Neuronal stem cell (in vitro differentiated cells): ENCODE measurements at regions not wholly inside any gene's neighbourhood (a gene's known extent, or its start where the extent isn't known, plus 50 kb on each side); places are given as distances from the start of the nearest gene placed in this dataset.
A peak's percentile ranks its signal among the peaks of the same experiment; 100 is the strongest.

Experiments used
- DNase-seq: peaks from one replicate; pipeline ENCODE4 v3.0.0-alpha.2; 2013; ENCODE audit warnings: low spot score
- H2AFZ ChIP-seq: one replicate; pipeline ENCODE4 v1.6.1; 2013; ENCODE audit warnings: mild to moderate bottlenecking, low read length, inconsistent platforms
- H2AK5ac ChIP-seq: 2 replicates; pipeline ENCODE4 v1.6.1; 2013; ENCODE audit warnings: low read depth, mild to moderate bottlenecking, inconsistent platforms, low read length, moderate library complexity, mixed read lengths
- H2BK120ac ChIP-seq: 2 replicates; pipeline ENCODE4 v1.6.1; 2013; ENCODE audit warnings: low read depth, mild to moderate bottlenecking, inconsistent platforms, low read length, moderate library complexity, mixed read lengths
- H2BK12ac ChIP-seq: one replicate; pipeline ENCODE4 v1.6.1; 2013; ENCODE audit warnings: low read length, inconsistent platforms
- H2BK15ac ChIP-seq: 2 replicates; pipeline ENCODE4 v1.6.1; 2013; ENCODE audit warnings: mild to moderate bottlenecking, low read length, inconsistent platforms, mixed read lengths
- H2BK5ac ChIP-seq: one replicate; pipeline ENCODE4 v1.6.1; 2013; ENCODE audit warnings: inconsistent platforms, mild to moderate bottlenecking, low read length, moderate library complexity
- H3K14ac ChIP-seq: one replicate; pipeline ENCODE4 v1.6.1; 2013; ENCODE audit warnings: low read length, inconsistent platforms
- H3K18ac ChIP-seq: 2 replicates; pipeline ENCODE4 v1.6.1; 2013; ENCODE audit warnings: low read length, inconsistent platforms
- H3K23ac ChIP-seq: 2 replicates; pipeline ENCODE4 v1.6.1; 2013; ENCODE audit warnings: low read depth, mild to moderate bottlenecking, mixed read lengths, low read length, inconsistent platforms; ENCODE audit not compliant: poor library complexity
- H3K27ac ChIP-seq: replicated peaks from 3 replicates; pipeline ENCODE4 v1.5.1; 2013; ENCODE audit warnings: low read length, inconsistent platforms
- H3K27me3 ChIP-seq, 3 experiments: 2 replicates each; pipeline ENCODE4 v1.6.1; 2013; ENCODE audit warnings: low read length in 3 of 3, mild to moderate bottlenecking in 2 of 3, inconsistent platforms in 1 of 3, low read depth in 1 of 3, mixed read lengths in 1 of 3, moderate library complexity in 1 of 3; ENCODE audit not compliant: control insufficient read depth in 3 of 3, insufficient read depth in 3 of 3
- H3K36me3 ChIP-seq, 2 donors: replicated peaks in 1 of 2; 2 replicates each; pipeline ENCODE4 v1.6.1; 2013; ENCODE audit warnings: low read length in 2 of 2; ENCODE audit not compliant: control insufficient read depth in 2 of 2, insufficient read depth in 2 of 2
- H3K4ac ChIP-seq: 2 replicates; pipeline ENCODE4 v1.6.1; 2013; ENCODE audit warnings: inconsistent platforms, mild to moderate bottlenecking, low read length, moderate library complexity
- H3K4me1 ChIP-seq, 2 donors: 1 replicate in 1 of 2; 2 replicates in 1 of 2; pipeline ENCODE4 v1.6.1; 2013; ENCODE audit warnings: low read length in 2 of 2, low read depth in 1 of 2; ENCODE audit not compliant: control insufficient read depth in 2 of 2, insufficient read depth in 1 of 2
- H3K4me2 ChIP-seq: one replicate; pipeline ENCODE4 v1.6.1; 2013; ENCODE audit warnings: mild to moderate bottlenecking, low read length, inconsistent platforms; ENCODE audit not compliant: insufficient read depth, poor library complexity, severe bottlenecking
- H3K4me3 ChIP-seq, 2 donors: 2 replicates each; pipeline ENCODE4 v1.5.1; 2013; ENCODE audit warnings: low read length in 2 of 2, mild to moderate bottlenecking in 2 of 2, inconsistent platforms in 1 of 2, moderate library complexity in 1 of 2
- H3K79me1 ChIP-seq: one replicate; pipeline ENCODE4 v1.6.1; 2013; ENCODE audit warnings: low read depth, mild to moderate bottlenecking, inconsistent platforms, low read length, moderate library complexity
- H3K9ac ChIP-seq: one replicate; pipeline ENCODE4 v1.6.1; 2013; ENCODE audit warnings: mild to moderate bottlenecking, low read depth, low read length, inconsistent platforms; ENCODE audit not compliant: poor library complexity
- H3K9me3 ChIP-seq, 2 donors: replicated peaks in 1 of 2; 2 replicates each; pipeline versions ENCODE3 to v1.6.1; 2013; ENCODE audit warnings: low read length in 2 of 2, mild to moderate bottlenecking in 2 of 2, inconsistent platforms in 1 of 2, low read depth in 1 of 2, mixed read lengths in 1 of 2, moderate library complexity in 1 of 2; ENCODE audit not compliant: control insufficient read depth in 2 of 2, insufficient read depth in 1 of 2
- H4K8ac ChIP-seq: one replicate; pipeline ENCODE4 v1.6.1; 2013; ENCODE audit warnings: low read depth, mild to moderate bottlenecking, inconsistent platforms, low read length, moderate library complexity
- H4K91ac ChIP-seq: one replicate; pipeline ENCODE4 v1.6.1; 2013; ENCODE audit warnings: low read length, low read depth, mild to moderate bottlenecking, inconsistent platforms; ENCODE audit not compliant: poor library complexity
- WGBS, 2 donors: extraction: QIAGEN DNeasy Blood & Tissue Kit; methylation state at CpG; one replicate each; pipeline ENCODE4 v1.1.7; 2013; ENCODE audit warnings: missing lambda C conversion rate in 2 of 2, mixed read lengths in 1 of 2; ENCODE audit not compliant: insufficient read length in 2 of 2, insufficient replicate concordance in 1 of 2; ENCODE audit errors: extremely low coverage in 2 of 2; 5-methylcytosine and 5-hydroxymethylcytosine counted together

- H3K27ac ChIP-seq: no peak overlapping the region
- H3K18ac ChIP-seq: no peak overlapping the region
- no peak overlapping the region for H3K4ac ChIP-seq
- H3K4me3 ChIP-seq: no peak overlapping the region
- H2AFZ ChIP-seq: no peak overlapping the region
- no peaks in the 10 kb centered on the region for H3K27me3 ChIP-seq
- no peak overlapping the region for H2BK12ac ChIP-seq
- H3K4me1 ChIP-seq: no peaks in the 10 kb centered on the region
- no CpG with 5 or more reads among the region's 5 CpGs for WGBS, 2 donors
- no peak overlapping the region for H3K23ac ChIP-seq
- H2BK5ac ChIP-seq: no peak overlapping the region
- H3K9me3 ChIP-seq: no peaks in the 10 kb centered on the region
- H2AK5ac ChIP-seq: no peak overlapping the region
- H4K91ac ChIP-seq: no peak overlapping the region
- no peaks in the 10 kb centered on the region for H3K79me1 ChIP-seq
- no peak overlapping the region for H2BK15ac ChIP-seq
- no peak overlapping the region for H3K4me2 ChIP-seq
- no peak overlapping the region for H3K14ac ChIP-seq
- no peak overlapping the region for H2BK120ac ChIP-seq
- no peak overlapping the region for H3K9ac ChIP-seq
- no peak overlapping the region for H4K8ac ChIP-seq
- no peaks in the 10 kb centered on the region for H3K36me3 ChIP-seq
- DNase-seq: peak; percentile 54
Observed at GRCh38 chr9:32251539-32251938, 132.9 kb upstream of the ACO1 start.

GRCh38 chr9:32253731-32254130, 130.7 kb upstream of the ACO1 start:
- Histone ChIP-seq H3K9ac (no peak overlapping the region), H2BK12ac (no peak overlapping the region), H2AK5ac (no peak overlapping the region), H2BK15ac (no peak overlapping the region), H3K27me3 (no peaks in the 10 kb centered on the region), H2BK5ac (no peak overlapping the region), H2BK120ac (no peak overlapping the region), H3K14ac (no peak overlapping the region), H3K4me2 (no peak overlapping the region), H2AFZ (no peak overlapping the region), H4K8ac (no peak overlapping the region), H3K79me1 (no peaks in the 10 kb centered on the region), H3K27ac (no peak overlapping the region), H3K18ac (no peak overlapping the region), H3K4me3 (no peak overlapping the region), H3K9me3 (no peaks in the 10 kb centered on the region), H3K4ac (no peak overlapping the region), H4K91ac (no peak overlapping the region), H3K4me1 (no peaks in the 10 kb centered on the region), H3K36me3 (no peaks in the 10 kb centered on the region), H3K23ac (no peak overlapping the region)
- DNase-seq: no peak
- no CpG with 5 or more reads among the region's 1 CpG for WGBS, 2 donors

GRCh38 chr9:32255026-32255425, 129.4 kb upstream of the ACO1 start:
- Histone ChIP-seq H2AK5ac (no peak overlapping the region), H3K36me3 (no peaks in the 10 kb centered on the region), H3K9ac (no peak overlapping the region), H2AFZ (no peak overlapping the region), H4K91ac (no peak overlapping the region), H3K4me2 (no peak overlapping the region), H3K27me3 (no peaks in the 10 kb centered on the region), H2BK120ac (no peak overlapping the region), H3K4ac (no peak overlapping the region), H2BK5ac (no peak overlapping the region), H3K14ac (no peak overlapping the region), H3K4me3 (no peak overlapping the region), H3K4me1 (no peaks in the 10 kb centered on the region), H4K8ac (no peak overlapping the region), H3K9me3 (no peaks in the 10 kb centered on the region), H2BK12ac (no peak overlapping the region), H3K27ac (no peak overlapping the region), H3K23ac (no peak overlapping the region), H3K18ac (no peak overlapping the region), H2BK15ac (no peak overlapping the region), H3K79me1 (no peaks in the 10 kb centered on the region)
- no CpG with 5 or more reads among the region's 4 CpGs for WGBS, 2 donors
- DNase-seq: no peak

- no peak overlapping the region for H3K23ac ChIP-seq
- no peak overlapping the region for H4K8ac ChIP-seq
- WGBS, 2 donors: no CpG with 5 or more reads among the region's 2 CpGs
Observed at GRCh38 chr9:32258482-32258881, 126.0 kb upstream of the ACO1 start.

More at GRCh38 chr9:32258482-32258881, 126.0 kb upstream of the ACO1 start:
- Histone ChIP-seq H2BK120ac (no peak overlapping the region), H3K14ac (no peak overlapping the region), H3K36me3 (no peaks in the 10 kb centered on the region), H2BK15ac (no peak overlapping the region), H3K18ac (no peak overlapping the region), H2BK12ac (no peak overlapping the region), H3K4me2 (no peak overlapping the region), H3K79me1 (no peaks in the 10 kb centered on the region), H3K4ac (no peak overlapping the region), H3K9me3 (no peaks in the 10 kb centered on the region), H3K27me3 (no peaks in the 10 kb centered on the region), H3K27ac (no peak overlapping the region), H3K4me1 (no peaks in the 10 kb centered on the region), H2AK5ac (no peak overlapping the region), H2AFZ (no peak overlapping the region), H3K9ac (no peak overlapping the region), H2BK5ac (no peak overlapping the region), H3K4me3 (no peak overlapping the region), H4K91ac (no peak overlapping the region)
- no peak for DNase-seq
